Osteoblast (primary cell): ENCODE measurements at regions not wholly inside any gene's neighbourhood (a gene's known extent, or its start where the extent isn't known, plus 50 kb on each side); places are given as distances from the start of the nearest gene placed in this dataset.
A peak's percentile ranks its signal among the peaks of the same experiment; 100 is the strongest.
"Not testable (repeated sequence)": the region's sequence is repeated elsewhere in the genome, so short reads cannot be mapped to it uniquely, and the experiment has no call there.

Source experiments
- DNase-seq: peaks from one replicate; pipeline ENCODE4 v3.0.0; 2011; ENCODE audit warnings: low spot score, mixed read lengths; ENCODE audit not compliant: insufficient read length; ENCODE audit errors: missing footprints
- H2AFZ ChIP-seq: 2 replicates; pipeline ENCODE4 v1.6.0; 2011; ENCODE audit warnings: mild to moderate bottlenecking, low read length
- H3K27ac ChIP-seq: 2 replicates; pipeline ENCODE4 v1.5.1; 2011; ENCODE audit warnings: mild to moderate bottlenecking, low read depth, low read length, moderate library complexity
- H3K27me3 ChIP-seq: 2 replicates; pipeline ENCODE4 v1.6.0; 2012; ENCODE audit warnings: mild to moderate bottlenecking, control low read depth, inconsistent platforms, low read length, moderate library complexity; ENCODE audit not compliant: insufficient read depth
- H3K36me3 ChIP-seq: 2 replicates; pipeline ENCODE4 v1.5.1; 2011; ENCODE audit warnings: mild to moderate bottlenecking, low read length, control low read depth, moderate library complexity; ENCODE audit not compliant: insufficient read depth
- H3K4me1 ChIP-seq: 2 replicates; pipeline ENCODE4 v1.5.1; 2011; ENCODE audit warnings: mild to moderate bottlenecking, low read length, control low read depth, moderate library complexity; ENCODE audit not compliant: insufficient read depth
- H3K4me2 ChIP-seq: 2 replicates; pipeline ENCODE4 v1.6.0; 2011; ENCODE audit warnings: mild to moderate bottlenecking, low read length; ENCODE audit not compliant: insufficient read depth
- H3K4me3 ChIP-seq: fragments of 200-600 bp; sonication (generic); 3 replicates; pipeline ENCODE4 v1.5.1; 2012; ENCODE audit warnings: mild to moderate bottlenecking, low read length, inconsistent platforms; ENCODE audit not compliant: insufficient read depth
- H3K79me2 ChIP-seq: 2 replicates; pipeline ENCODE4 v1.6.0; 2012; ENCODE audit warnings: mild to moderate bottlenecking, low read length, control low read depth, inconsistent platforms; ENCODE audit not compliant: insufficient read depth
- H3K9me3 ChIP-seq: 2 replicates; pipeline ENCODE4 v1.5.1; 2011; ENCODE audit warnings: low read depth, low read length, control low read depth
- H4K20me1 ChIP-seq: 2 replicates; pipeline ENCODE4 v1.6.0; 2012; ENCODE audit warnings: mild to moderate bottlenecking, low read length, control low read depth; ENCODE audit not compliant: insufficient read depth
- CTCF ChIP-seq: IDR thresholded peaks from 2 replicates; pipeline ENCODE4 v1.5.1; 2011; ENCODE audit warnings: mild to moderate bottlenecking, low read depth, low read length, moderate library complexity; ENCODE audit errors: extremely low read depth

- no peaks in the 10 kb centered on the region for H3K9me3 ChIP-seq
- TF ChIP-seq CTCF, result no peak
- H3K79me2 ChIP-seq, result no peaks in the 10 kb centered on the region
Measured at GRCh38 chr22:19658967-19659804, 55.1 kb upstream of the SEPTIN5 start.

GRCh38 chr22:19659805-19660345 lies 54.4 kb upstream of the SEPTIN5 start:
- Histone ChIP-seq H3K4me2 (no peak overlapping the region), H3K4me3 (no peak overlapping the region), H3K9me3 (no peaks in the 10 kb centered on the region), H3K79me2 (no peaks in the 10 kb centered on the region), H3K27ac (no peak overlapping the region), H3K4me1 (peaks cover 16% of the 10 kb centered on the region), H3K27me3 (no peaks in the 10 kb centered on the region), H2AFZ (no peak overlapping the region), H3K36me3 (no peaks in the 10 kb centered on the region), H4K20me1 (peaks cover 4% of the 10 kb centered on the region)
- DNase-seq, result no peak
- TF ChIP-seq CTCF, result no peak

More at GRCh38 chr22:19658967-19659804, 55.1 kb upstream of the SEPTIN5 start:
- H4K20me1 ChIP-seq, result peaks cover 4% of the 10 kb centered on the region
- DNase-seq, result no peak
- H3K4me2 ChIP-seq, result no peak overlapping the region
- no peak overlapping the region for H3K4me3 ChIP-seq
- H3K36me3 ChIP-seq, result no peaks in the 10 kb centered on the region
- H2AFZ ChIP-seq, result no peak overlapping the region
- H3K4me1 ChIP-seq, result peaks cover 11% of the 10 kb centered on the region
- H3K27me3 ChIP-seq, result no peaks in the 10 kb centered on the region
- H3K27ac ChIP-seq, result no peak overlapping the region

GRCh38 chr22:19660583-19660982 lies 53.7 kb upstream of the SEPTIN5 start:
- not testable (repeated sequence) for H2AFZ ChIP-seq, H4K20me1 ChIP-seq, H3K4me3 ChIP-seq, H3K36me3 ChIP-seq, H3K27ac ChIP-seq, H3K79me2 ChIP-seq, H3K27me3 ChIP-seq, DNase-seq, H3K4me2 ChIP-seq, H3K9me3 ChIP-seq
- peaks cover 16% of the 10 kb centered on the region for H3K4me1 ChIP-seq

- DNase-seq, result peak; percentile 76
- Histone ChIP-seq H3K9me3 (no peaks in the 10 kb centered on the region), H3K36me3 (no peaks in the 10 kb centered on the region), H2AFZ (no peak overlapping the region), H3K27me3 (peaks cover 2% of the 10 kb centered on the region), H3K4me3 (no peak overlapping the region), H3K79me2 (no peaks in the 10 kb centered on the region), H3K27ac (no peak overlapping the region), H3K4me1 (peaks cover 20% of the 10 kb centered on the region), H4K20me1 (peaks cover 2% of the 10 kb centered on the region), H3K4me2 (no peak overlapping the region)
- TF ChIP-seq CTCF, result no peak
Measured at GRCh38 chr22:19661156-19661555, 53.1 kb upstream of the SEPTIN5 start.

GRCh38 chr22:19662049-19662684 lies 52.1 kb upstream of the SEPTIN5 start:
- not testable (repeated sequence) for H3K27ac ChIP-seq, H3K9me3 ChIP-seq, H4K20me1 ChIP-seq, H3K4me3 ChIP-seq, H2AFZ ChIP-seq, H3K79me2 ChIP-seq, H3K36me3 ChIP-seq, H3K27me3 ChIP-seq, H3K4me2 ChIP-seq, DNase-seq
- H3K4me1 ChIP-seq, result peaks cover 30% of the 10 kb centered on the region
